GM12865 (cell line): ENCODE measurements at regions not wholly inside any gene's neighbourhood (a gene's known extent, or its start where the extent isn't known, plus 50 kb on each side); places are given as distances from the start of the nearest gene placed in this dataset.

ENCODE experiments used
- DNase-seq: peaks from one replicate; pipeline ENCODE4 v3.0.0; 2010; ENCODE audit warnings: low read depth
- H3K4me3 ChIP-seq: 2 replicates; pipeline ENCODE4 v1.5.1; 2011; ENCODE audit warnings: mild to moderate bottlenecking, low read depth, low read length, control low read depth
- TF ChIP-seq, protein P1 (sequence below): IDR thresholded peaks from 2 replicates; pipeline ENCODE4 v1.5.1; 2011; ENCODE audit warnings: low read length, control low read depth, low read depth, inconsistent platforms; ENCODE audit not compliant: insufficient read depth; ENCODE audit errors: missing control alignments

DNA sequence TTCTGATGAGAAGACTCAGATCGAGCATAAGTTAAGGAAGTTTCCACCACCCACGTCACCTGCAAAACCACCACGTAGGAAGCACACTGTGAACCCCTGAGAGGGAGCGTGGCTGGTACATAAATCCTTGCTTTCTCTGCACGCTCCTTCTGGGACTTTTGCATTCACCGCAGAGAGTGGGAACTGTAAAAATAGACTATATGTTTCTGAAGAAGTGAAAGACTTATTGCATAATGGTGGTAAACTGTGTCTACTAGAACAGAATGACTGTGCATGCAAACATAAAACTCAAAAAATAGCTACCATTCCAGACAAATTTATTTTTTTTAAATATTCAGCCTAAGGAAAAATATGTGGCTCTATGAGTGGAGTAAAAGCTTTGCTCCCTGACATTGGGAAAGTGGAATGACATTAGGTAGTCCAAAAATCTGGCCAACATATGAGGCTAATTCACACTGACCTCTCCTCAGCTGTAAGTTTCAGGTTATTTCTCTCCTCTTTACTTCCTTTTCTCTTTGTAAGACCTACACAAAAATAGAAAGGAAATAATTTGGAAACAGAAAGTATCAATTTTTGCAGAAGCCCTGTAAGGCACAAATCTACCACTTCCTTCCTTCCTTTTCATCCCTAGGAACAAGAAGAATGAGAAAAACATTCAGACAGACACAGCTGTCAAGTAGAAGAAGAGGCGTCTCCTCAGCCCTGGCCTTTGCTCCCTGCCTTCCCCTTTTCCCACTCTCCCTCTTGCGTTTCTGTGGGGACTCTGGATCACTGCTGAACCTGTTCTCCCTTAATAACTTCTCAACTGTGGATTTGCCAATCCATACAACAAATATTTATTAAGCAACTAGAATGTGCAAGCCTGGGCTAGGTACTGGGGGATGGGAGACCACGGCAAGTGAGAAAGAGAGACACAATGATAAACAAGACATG is 264.3 kb upstream of the FOXN3 start:
- H3K4me3 ChIP-seq: peak overlapping the region; percentile 25
- TF ChIP-seq, protein P1, sequence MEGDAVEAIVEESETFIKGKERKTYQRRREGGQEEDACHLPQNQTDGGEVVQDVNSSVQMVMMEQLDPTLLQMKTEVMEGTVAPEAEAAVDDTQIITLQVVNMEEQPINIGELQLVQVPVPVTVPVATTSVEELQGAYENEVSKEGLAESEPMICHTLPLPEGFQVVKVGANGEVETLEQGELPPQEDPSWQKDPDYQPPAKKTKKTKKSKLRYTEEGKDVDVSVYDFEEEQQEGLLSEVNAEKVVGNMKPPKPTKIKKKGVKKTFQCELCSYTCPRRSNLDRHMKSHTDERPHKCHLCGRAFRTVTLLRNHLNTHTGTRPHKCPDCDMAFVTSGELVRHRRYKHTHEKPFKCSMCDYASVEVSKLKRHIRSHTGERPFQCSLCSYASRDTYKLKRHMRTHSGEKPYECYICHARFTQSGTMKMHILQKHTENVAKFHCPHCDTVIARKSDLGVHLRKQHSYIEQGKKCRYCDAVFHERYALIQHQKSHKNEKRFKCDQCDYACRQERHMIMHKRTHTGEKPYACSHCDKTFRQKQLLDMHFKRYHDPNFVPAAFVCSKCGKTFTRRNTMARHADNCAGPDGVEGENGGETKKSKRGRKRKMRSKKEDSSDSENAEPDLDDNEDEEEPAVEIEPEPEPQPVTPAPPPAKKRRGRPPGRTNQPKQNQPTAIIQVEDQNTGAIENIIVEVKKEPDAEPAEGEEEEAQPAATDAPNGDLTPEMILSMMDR: no peak
- DNase-seq: peak; percentile 82

- no peak for DNase-seq
- no peak overlapping the region for H3K4me3 ChIP-seq
- TF ChIP-seq, protein P1: no peak
Measured at GRCh38 chr14:89680156-89680555, 263.1 kb upstream of the FOXN3 start.

GRCh38 chr14:89678768-89679167 is 261.7 kb upstream of the FOXN3 start:
- no peak for DNase-seq
- TF ChIP-seq, protein P1: no peak
- H3K4me3 ChIP-seq: no peak overlapping the region

DNA sequence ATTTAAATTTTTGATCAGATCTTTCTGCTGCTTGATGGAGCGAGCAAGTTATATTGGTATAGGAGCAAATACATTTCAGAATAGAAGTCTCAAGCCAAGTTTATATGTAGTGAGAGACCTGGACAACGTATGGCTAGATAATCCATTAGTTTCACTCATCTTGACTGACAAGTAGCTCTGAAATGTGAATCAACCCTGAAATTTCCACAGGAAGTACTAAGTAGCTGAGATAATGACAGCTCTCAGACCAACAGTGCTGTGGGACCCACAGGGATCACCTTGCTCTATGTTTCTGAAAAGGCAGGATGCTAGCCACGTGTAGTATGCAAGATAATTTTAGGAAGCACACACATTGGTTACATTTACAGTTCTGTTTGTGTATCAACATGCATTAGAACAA is 258.6 kb upstream of the FOXN3 start:
- H3K4me3 ChIP-seq: no peak overlapping the region
- TF ChIP-seq, protein P1: no peak
- no peak for DNase-seq

- TF ChIP-seq, protein P1: no peak
- H3K4me3 ChIP-seq: no peak overlapping the region
- DNase-seq: no peak
Measured at GRCh38 chr14:89674936-89675335, 257.9 kb upstream of the FOXN3 start.

DNA sequence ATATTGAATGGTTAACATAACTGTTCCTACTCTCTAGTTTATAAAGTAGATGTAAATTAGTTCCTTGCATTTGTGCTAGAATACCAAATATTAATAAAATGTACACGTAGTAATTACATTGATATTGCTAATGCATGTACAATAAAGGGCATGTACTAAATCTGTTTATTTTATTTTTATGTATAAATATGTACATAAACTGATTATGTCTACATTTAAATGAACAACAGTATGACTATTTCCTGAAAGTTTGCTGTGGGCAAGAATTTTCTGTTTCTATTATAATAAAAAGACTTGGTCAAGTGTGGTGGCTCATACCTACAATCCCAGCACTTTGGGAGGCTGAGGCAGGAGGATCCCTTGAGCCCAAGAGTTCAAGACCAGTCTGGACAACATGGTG is 257.2 kb upstream of the FOXN3 start:
- TF ChIP-seq, protein P1: no peak
- DNase-seq: no peak
- H3K4me3 ChIP-seq: no peak overlapping the region
